ENCODE measurements at regions not wholly inside any gene's neighbourhood (a gene's known extent, or its start where the extent isn't known, plus 50 kb on each side); places are given as distances from the start of the nearest gene placed in this dataset.
A peak's percentile ranks its signal among the peaks of the same experiment; 100 is the strongest.
"Not testable (repeated sequence)": the region's sequence is repeated elsewhere in the genome, so short reads cannot be mapped to it uniquely, and the experiment has no call there.

- no peak for TF ChIP-seq CTCF (conservative IDR thresholded peaks at IDR 0.05; ENCODE audit: low read length)
- no peak for DNase-seq (ENCODE audit: low read depth)
- H3K4me3 ChIP-seq (ENCODE audit: low read length), result no peak overlapping the region
Measured at GRCh38 chr1:101120868-101121267, 95.3 kb upstream of the DPH5 start.

DNA sequence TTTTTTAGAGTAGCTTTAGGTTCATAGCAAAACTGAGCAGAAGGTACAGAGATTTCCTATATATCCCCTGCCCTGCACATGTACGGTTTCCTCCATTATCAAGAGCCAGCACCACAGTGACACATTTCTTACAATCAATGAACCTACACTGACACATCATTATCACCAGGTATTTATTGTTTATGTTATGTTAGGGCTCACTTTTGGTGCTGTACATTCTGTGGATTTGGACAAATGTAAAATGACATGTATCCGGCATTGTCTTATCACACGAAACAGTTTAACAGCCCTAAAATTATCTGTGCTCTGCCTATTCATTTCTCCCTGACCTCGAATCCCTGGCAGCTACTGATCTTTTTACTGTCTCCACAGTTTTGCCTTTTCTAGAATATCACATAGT, 93.7 kb upstream of the DPH5 start:
- no peak for DNase-seq (ENCODE audit: low read depth)
- H3K4me3 ChIP-seq (ENCODE audit: low read length), result no peak overlapping the region
- TF ChIP-seq CTCF (conservative IDR thresholded peaks at IDR 0.05; ENCODE audit: low read length), result no peak

GRCh38 chr1:101116006-101116405, 90.4 kb upstream of the DPH5 start:
- no peak overlapping the region for H3K4me3 ChIP-seq (ENCODE audit: low read length)
- TF ChIP-seq CTCF (conservative IDR thresholded peaks at IDR 0.05; ENCODE audit: low read length), result no peak
- DNase-seq (ENCODE audit: low read depth), result no peak

GRCh38 chr1:101115112-101115511, 89.5 kb upstream of the DPH5 start:
- TF ChIP-seq CTCF (conservative IDR thresholded peaks at IDR 0.05; ENCODE audit: low read length), result no peak
- DNase-seq (ENCODE audit: low read depth), result peak; percentile 30
- H3K4me3 ChIP-seq (ENCODE audit: low read length), result no peak overlapping the region

- DNase-seq (ENCODE audit: low read depth); H3K4me3 ChIP-seq (ENCODE audit: low read length): not testable (repeated sequence)
Measured at GRCh38 chr1:101114128-101114527, 88.5 kb upstream of the DPH5 start.

DNA sequence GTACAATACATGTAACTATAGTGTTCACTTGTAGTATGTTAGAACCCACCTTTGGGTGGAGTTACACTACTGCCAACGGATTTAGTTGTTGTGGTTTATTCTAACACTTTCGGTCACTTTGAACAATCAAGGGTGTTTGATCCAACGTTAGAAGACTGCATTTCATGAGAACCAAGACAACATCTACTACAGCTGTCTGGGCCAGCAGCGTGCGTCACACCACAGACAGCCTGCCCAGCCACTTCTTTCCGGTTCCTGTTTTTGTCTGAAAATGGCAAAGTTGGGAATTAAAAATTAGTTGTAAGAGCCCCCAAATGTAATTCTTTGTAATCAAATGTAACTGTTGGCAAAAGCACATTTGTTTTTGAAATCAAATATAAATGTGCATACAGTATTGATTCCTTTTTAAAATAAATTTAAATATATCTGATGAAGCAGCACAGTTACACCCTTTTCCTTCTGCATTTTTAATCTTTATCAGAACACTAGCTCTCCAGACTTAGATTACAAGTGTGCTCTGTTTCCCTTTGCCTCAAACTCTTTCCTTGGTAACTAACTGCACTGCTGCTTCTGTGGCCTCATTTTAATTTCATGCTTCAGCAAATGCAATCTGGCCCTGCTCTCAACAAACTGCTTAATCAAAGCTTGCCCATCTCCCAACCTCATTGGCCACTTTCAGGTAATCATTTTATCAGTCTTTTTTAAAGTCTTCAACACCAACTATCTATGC, 86.6 kb upstream of the DPH5 start:
- no peak for TF ChIP-seq CTCF (conservative IDR thresholded peaks at IDR 0.05; ENCODE audit: low read length)
- no peak overlapping the region for H3K4me3 ChIP-seq (ENCODE audit: low read length)
- DNase-seq (ENCODE audit: low read depth), result no peak

DNA sequence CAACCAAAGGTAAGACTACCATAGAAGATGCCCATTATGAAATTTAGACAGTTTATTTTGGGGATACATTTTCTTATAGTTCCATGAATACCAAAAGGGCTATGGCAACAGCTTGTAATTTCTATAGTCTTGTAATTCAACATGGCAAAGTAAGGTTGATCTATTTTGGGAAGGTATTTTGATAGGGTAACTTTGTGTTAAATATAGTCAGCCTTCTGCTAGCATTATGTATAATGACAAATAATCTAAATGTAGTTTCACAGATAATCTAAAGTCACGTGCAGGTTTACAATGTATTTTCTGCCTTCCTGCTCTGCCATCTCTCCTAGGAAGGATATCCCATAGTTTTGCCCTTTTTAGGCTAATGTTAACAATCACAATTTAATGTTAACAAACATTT, 85.9 kb upstream of the DPH5 start:
- H3K4me3 ChIP-seq (ENCODE audit: low read length), result no peak overlapping the region
- no peak for TF ChIP-seq CTCF (conservative IDR thresholded peaks at IDR 0.05; ENCODE audit: low read length)
- DNase-seq (ENCODE audit: low read depth), result no peak

Measured in AG10803 (cell line).